GM21717 (cell line): ENCODE measurements at regions not wholly inside any gene's neighbourhood (a gene's known extent, or its start where the extent isn't known, plus 50 kb on each side); places are given as distances from the start of the nearest gene placed in this dataset.

Experiments used
- ATAC-seq: cut with Tn5 transposase; IDR thresholded peaks from one replicate; pipeline ENCODE4 v1.9.1; 2021; ENCODE audit warnings: mild to moderate bottlenecking, moderate library complexity; ENCODE audit not compliant: unreplicated experiment

- ATAC-seq: no peak
These were observed 319.7 kb downstream of the CXCL12 start for GRCh38 chr10:44064987-44065787.

DNA sequence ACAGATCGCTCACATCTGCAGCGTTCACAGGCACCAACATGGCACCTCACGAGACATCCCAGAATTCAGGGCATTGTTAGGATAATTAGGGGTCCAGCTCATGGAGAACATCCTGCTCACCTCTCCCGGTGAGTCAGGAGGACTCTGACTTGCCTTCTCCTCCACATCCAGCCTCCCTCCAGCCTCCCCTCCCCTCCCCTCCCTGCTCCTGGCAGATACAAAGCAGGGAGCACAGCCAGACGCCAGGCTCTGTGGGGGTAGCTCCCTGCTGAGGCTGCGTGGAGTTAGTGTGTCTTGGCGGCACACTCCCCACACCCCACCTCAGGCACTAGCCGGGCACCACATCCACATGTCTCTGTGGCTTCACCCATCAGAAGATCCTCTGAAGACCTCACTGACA is 320.6 kb downstream of the CXCL12 start:
- ATAC-seq: no peak

- no peak for ATAC-seq
These were observed 321.2 kb downstream of the CXCL12 start for GRCh38 chr10:44063686-44064085.

DNA sequence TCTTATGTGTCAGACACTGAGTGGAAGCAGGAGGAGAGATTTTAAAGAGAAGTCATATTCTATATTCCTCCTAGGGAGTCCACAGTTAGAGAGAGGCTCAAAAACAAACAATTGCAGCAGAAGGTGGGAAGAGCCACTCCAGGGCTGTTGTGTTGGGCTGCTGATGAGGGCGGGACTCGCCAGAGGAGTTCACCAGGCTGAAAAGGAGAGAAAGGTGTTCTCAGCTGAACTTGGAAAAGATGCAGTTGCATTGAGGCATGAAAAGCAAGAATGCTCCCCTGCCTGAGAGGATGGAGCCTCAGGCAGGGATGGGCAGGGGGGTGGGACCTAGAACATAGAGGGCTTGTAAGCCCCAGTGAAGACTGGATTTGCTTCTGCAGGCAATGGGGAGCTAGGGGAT is 324.2 kb downstream of the CXCL12 start:
- ATAC-seq: no peak

- no peak for ATAC-seq
These were observed 324.7 kb downstream of the CXCL12 start for GRCh38 chr10:44060221-44060620.

DNA sequence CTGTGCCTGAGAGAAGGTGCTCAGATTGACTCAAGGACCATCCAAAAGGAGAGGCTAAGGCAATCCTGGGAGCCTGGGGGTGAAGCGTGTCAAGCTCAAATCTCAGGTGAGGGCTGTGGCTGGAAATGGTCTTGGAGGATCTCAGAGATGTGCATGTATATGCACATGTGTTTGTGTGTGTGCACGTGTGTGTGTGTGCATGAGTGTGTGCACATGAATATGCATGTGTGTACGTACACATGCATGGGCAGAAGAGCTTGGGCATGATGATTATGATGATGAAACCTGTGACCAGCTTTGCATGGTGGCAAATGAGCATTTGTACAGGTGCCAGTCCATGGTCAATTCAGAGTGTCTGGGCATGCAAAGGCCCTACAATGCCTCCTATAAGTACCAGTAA is 326.6 kb downstream of the CXCL12 start:
- no peak for ATAC-seq

GRCh38 chr10:44056967-44057805 is 327.7 kb downstream of the CXCL12 start:
- no peak for ATAC-seq

- no peak for ATAC-seq
These were observed 328.7 kb downstream of the CXCL12 start for GRCh38 chr10:44056206-44056605.

DNA sequence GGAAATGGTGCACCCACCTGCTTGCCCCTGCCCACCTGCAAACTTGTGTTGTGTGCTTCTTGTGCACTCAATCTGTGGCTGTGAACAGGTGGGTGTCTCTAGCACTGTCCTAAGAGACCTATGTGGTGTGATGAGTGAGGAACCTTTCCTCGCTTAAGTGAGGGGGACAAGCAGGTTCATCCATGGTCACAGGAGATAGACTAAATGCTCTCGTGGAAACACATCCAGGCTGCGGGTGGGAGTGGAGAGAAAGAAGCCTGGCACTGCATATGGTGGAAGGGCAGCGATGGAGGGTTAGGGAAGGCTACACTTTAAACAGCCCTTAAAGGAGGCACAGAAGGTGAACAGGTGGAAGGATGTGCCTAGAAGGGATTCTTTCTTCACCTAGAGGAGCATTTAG is 330.9 kb downstream of the CXCL12 start:
- ATAC-seq: no peak

GRCh38 chr10:44053391-44053790 is 331.5 kb downstream of the CXCL12 start:
- no peak for ATAC-seq

DNA sequence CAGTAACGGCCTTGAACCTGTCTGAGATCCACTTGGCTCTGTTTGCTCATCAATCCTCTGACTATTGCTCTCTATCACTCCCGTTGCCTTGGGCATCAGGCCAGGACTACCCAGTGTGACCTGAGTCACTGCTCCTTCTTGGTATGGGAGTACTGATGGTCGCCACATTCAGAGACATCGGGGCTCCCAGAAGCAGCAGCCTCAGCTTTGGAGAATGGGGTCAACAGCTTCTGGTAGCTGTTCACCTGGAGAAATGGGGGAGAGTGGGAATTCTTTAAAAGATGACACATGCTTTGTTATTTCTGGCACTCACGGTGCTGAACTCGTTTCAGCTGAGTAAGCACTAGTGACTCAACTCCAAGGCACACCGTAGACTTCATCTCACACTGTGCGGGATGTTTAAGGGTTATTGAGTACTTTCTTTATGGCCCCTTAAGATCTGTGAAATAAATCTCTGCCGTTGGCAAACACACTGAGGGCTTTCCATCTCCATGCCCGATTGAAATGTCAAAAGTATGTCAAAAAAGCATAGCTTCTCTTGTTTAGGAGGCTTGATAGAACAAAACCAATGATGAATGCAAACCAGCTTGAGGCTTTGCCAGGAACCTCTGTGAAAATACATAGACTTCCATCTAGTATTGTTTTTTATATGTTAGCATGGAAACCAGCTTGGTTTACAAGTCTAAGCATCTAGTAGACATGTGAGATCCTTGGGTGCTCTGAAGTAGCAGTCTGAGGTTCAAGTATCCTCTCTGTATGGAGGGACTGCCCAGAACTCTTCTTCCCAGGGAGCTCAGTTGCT is 333.1 kb downstream of the CXCL12 start:
- ATAC-seq: no peak

DNA sequence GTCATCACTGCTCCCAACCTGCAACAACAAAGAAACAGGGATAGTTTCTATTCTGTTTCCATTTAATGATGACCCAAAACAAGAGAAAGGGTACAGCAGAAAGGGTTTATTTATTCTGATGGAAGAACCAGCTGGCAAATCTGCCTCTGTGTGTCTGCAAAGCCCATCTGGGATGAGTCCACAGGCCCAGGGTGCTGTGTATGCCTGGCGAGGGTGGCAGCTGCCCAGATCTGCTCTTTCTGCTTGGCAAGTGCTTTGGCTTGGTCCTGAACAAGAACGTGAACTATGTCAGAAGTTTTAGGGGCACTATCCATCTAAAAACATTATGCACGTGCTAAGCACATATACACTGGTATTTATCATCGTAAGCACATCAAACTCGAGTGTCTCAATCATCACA is 333.8 kb downstream of the CXCL12 start:
- ATAC-seq: no peak

- no peak for ATAC-seq
These were observed 335.4 kb downstream of the CXCL12 start for GRCh38 chr10:44049301-44050015.

DNA sequence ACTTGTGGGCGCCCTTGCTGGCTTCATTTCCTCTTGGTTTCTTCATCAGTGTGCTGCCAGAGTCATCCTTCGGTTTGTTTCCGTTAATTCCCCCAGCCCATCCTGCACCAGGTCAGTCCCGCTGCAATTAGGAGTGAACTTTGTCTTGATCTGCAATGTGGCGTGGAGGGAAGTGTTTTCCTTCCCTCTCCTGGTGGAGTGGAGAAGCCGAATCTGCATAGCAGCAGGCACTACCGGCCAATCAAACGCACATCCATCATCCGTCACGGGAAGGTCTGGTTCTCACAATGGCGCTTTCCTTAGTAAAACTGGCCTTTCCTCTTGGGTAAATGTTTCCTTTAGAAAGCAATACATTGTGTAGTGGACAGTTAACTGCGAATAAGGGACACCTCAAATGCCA is 337.5 kb downstream of the CXCL12 start:
- no peak for ATAC-seq

- no peak for ATAC-seq
These were observed 338.3 kb downstream of the CXCL12 start for GRCh38 chr10:44046605-44047004.

DNA sequence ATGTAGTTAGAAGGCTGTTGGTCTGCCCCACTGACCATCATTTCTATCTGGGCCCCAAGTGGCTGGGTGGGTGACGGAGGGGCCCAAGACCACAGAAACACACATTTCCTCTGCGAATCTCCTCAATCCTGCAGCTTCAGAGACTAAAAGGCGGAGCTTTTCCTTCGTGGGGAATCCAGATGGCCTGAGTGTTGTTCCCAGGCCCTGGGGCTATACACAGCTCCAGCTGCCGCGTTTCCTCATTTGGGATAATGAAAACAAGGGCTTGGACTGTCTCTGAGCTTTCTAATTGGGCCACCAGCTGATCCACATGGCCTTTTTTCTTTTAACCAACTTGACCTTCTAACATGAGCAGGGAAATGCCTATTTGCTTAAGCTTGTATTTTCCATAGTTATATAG is 339.9 kb downstream of the CXCL12 start:
- ATAC-seq: no peak

GRCh38 chr10:44044549-44044948 is 340.3 kb downstream of the CXCL12 start:
- no peak for ATAC-seq

- ATAC-seq: no peak
These were observed 341.1 kb downstream of the CXCL12 start for GRCh38 chr10:44043646-44044375.

DNA sequence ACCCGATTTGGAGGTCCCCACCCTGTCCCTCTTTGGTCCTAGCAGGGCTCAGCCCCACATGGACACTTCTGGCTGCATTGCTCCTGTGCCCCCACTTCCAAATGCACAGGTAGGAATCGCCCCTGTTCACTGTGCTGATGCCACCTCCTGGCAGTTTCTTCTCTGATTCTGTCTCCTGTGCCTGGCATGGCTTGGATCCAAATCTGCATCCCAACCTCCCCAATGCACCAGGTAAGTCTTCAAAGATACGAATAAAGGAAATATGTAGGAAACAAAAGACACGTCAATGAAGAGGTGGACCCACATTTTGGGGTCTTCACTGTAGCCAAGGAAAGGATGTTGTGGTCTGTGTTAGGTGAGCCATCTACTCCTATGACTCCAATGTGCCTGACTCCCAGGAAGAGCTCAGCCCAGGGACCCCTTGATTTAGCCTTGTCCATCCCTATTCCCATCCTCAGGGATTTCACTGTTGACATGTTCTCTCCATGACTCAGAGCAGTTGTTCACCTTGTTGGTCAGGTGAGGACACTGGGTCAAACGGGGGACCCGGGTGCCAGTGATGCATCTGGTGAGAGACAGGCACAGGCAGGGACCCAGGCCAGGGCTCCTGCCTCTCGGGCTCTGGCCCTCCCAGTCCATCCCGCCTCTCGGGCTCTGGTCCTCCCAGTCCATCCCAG is 341.8 kb downstream of the CXCL12 start:
- no peak for ATAC-seq
